ENCODE measurements at regions not wholly inside any gene's neighbourhood (a gene's known extent, or its start where the extent isn't known, plus 50 kb on each side); places are given as distances from the start of the nearest gene placed in this dataset.

- H3K4me2 ChIP-seq (ENCODE audit: low read length), result no peak overlapping the region
- no peak overlapping the region for H3K9ac ChIP-seq
Observed at GRCh38 chr14:73795974-73796373, 55.7 kb upstream of the PTGR2 start.

GRCh38 chr14:73795466-73795865, 56.2 kb upstream of the PTGR2 start:
- no peak overlapping the region for H3K9ac ChIP-seq

More at GRCh38 chr14:73795974-73796373, 55.7 kb upstream of the PTGR2 start:
- Histone ChIP-seq H3K9me3 (ENCODE audit: control insufficient read depth, low read length) (no peaks in the 10 kb centered on the region), H3K4me3 (ENCODE audit: low read depth, low read length) (no peak overlapping the region), H3K79me2 (no peaks in the 10 kb centered on the region), H3K36me3 (ENCODE audit: control insufficient read depth, insufficient read depth, low read length) (no peaks in the 10 kb centered on the region), H2AFZ (no peak overlapping the region), H3K27me3 (ENCODE audit: control insufficient read depth, insufficient read depth, low read length) (no peaks in the 10 kb centered on the region), H3K4me1 (peaks cover 40% of the 10 kb centered on the region), H3K27ac (no peak overlapping the region)
- no peak for TF ChIP-seq CTCF (IDR thresholded peaks at IDR 0.05)

GRCh38 chr14:73794146-73794545, 57.5 kb upstream of the PTGR2 start:
- Histone ChIP-seq H3K4me1 (peaks cover 55% of the 10 kb centered on the region), H3K79me2 (no peaks in the 10 kb centered on the region), H2AFZ (no peak overlapping the region), H3K27me3 (ENCODE audit: control insufficient read depth, insufficient read depth, low read length) (no peaks in the 10 kb centered on the region), H3K36me3 (ENCODE audit: control insufficient read depth, insufficient read depth, low read length) (no peaks in the 10 kb centered on the region), H3K4me2 (ENCODE audit: low read length) (peak overlapping the region; percentile 27), H3K9ac (no peak overlapping the region), H3K4me3 (ENCODE audit: low read depth, low read length) (no peak overlapping the region), H3K27ac (peak overlapping the region; percentile 91), H3K9me3 (ENCODE audit: control insufficient read depth, low read length) (no peaks in the 10 kb centered on the region)
- no peak for TF ChIP-seq CTCF (IDR thresholded peaks at IDR 0.05)

More at GRCh38 chr14:73795466-73795865, 56.2 kb upstream of the PTGR2 start:
- Histone ChIP-seq H3K4me1 (peaks cover 42% of the 10 kb centered on the region), H3K9me3 (ENCODE audit: control insufficient read depth, low read length) (no peaks in the 10 kb centered on the region), H3K36me3 (ENCODE audit: control insufficient read depth, insufficient read depth, low read length) (no peaks in the 10 kb centered on the region), H2AFZ (peak overlapping the region; percentile 64), H3K27ac (peak overlapping the region; percentile 91), H3K4me3 (ENCODE audit: low read depth, low read length) (no peak overlapping the region), H3K79me2 (no peaks in the 10 kb centered on the region), H3K27me3 (ENCODE audit: control insufficient read depth, insufficient read depth, low read length) (no peaks in the 10 kb centered on the region), H3K4me2 (ENCODE audit: low read length) (no peak overlapping the region)
- no peak for TF ChIP-seq CTCF (IDR thresholded peaks at IDR 0.05)

- Histone ChIP-seq H3K27ac (peak overlapping the region; percentile 48), H3K4me1 (peaks cover 59% of the 10 kb centered on the region)
- no peak for TF ChIP-seq CTCF (IDR thresholded peaks at IDR 0.05)
Observed at GRCh38 chr14:73792481-73792880, 59.1 kb upstream of the PTGR2 start.

GRCh38 chr14:73789989-73790581, 61.5 kb upstream of the PTGR2 start:
- TF ChIP-seq CTCF (IDR thresholded peaks at IDR 0.05), result no peak
- Histone ChIP-seq H3K79me2 (no peaks in the 10 kb centered on the region), H3K9me3 (ENCODE audit: control insufficient read depth, low read length) (no peaks in the 10 kb centered on the region), H3K4me1 (peaks cover 56% of the 10 kb centered on the region), H2AFZ (peak overlapping the region; percentile 53), H3K27me3 (ENCODE audit: control insufficient read depth, insufficient read depth, low read length) (no peaks in the 10 kb centered on the region), H3K4me2 (ENCODE audit: low read length) (peak overlapping the region; percentile 41), H3K9ac (no peak overlapping the region), H3K4me3 (ENCODE audit: low read depth, low read length) (no peak overlapping the region), H3K36me3 (ENCODE audit: control insufficient read depth, insufficient read depth, low read length) (no peaks in the 10 kb centered on the region), H3K27ac (peak overlapping the region; percentile 100)

More at GRCh38 chr14:73792481-73792880, 59.1 kb upstream of the PTGR2 start:
- H3K9me3 ChIP-seq (ENCODE audit: control insufficient read depth, low read length), result no peaks in the 10 kb centered on the region
- no peaks in the 10 kb centered on the region for H3K36me3 ChIP-seq (ENCODE audit: control insufficient read depth, insufficient read depth, low read length)
- no peaks in the 10 kb centered on the region for H3K27me3 ChIP-seq (ENCODE audit: control insufficient read depth, insufficient read depth, low read length)
- H2AFZ ChIP-seq, result peak overlapping the region; percentile 68
- no peak overlapping the region for H3K4me2 ChIP-seq (ENCODE audit: low read length)
- H3K79me2 ChIP-seq, result no peaks in the 10 kb centered on the region
- H3K9ac ChIP-seq, result no peak overlapping the region
- no peak overlapping the region for H3K4me3 ChIP-seq (ENCODE audit: low read depth, low read length)
